Esophagus squamous epithelium (tissue), 4 donors: ENCODE measurements at regions not wholly inside any gene's neighbourhood (a gene's known extent, or its start where the extent isn't known, plus 50 kb on each side); places are given as distances from the start of the nearest gene placed in this dataset.

Experiments
- CTCF ChIP-seq, 6 experiments: fragments of 450-650 bp in 4 of 6; fragments of 200-600 bp in 2 of 6; sonication (generic) in 2 of 6; IDR thresholded peaks; one replicate each; pipeline ENCODE4 v1.5.1; 2016 to 2019; ENCODE audit warnings: antibody characterized with exemption in 6 of 6, mild to moderate bottlenecking in 4 of 6, moderate library complexity in 4 of 6
- POLR2A ChIP-seq, 4 donors: fragments of 450-650 bp; IDR thresholded peaks; one replicate each; pipeline ENCODE4 v1.6.1; 2017; ENCODE audit warnings: antibody characterized with exemption in 4 of 4, mild to moderate bottlenecking in 4 of 4, moderate library complexity in 3 of 4

- no peak for TF ChIP-seq CTCF (IDR thresholded peaks at IDR 0.05)
- TF ChIP-seq POLR2A (IDR thresholded peaks at IDR 0.05), result no peak
Measured at GRCh38 chr11:57885298-57886050, 123.9 kb downstream of the CTNND1 start.
